HG02798 (cell line): ENCODE measurements at regions not wholly inside any gene's neighbourhood (a gene's known extent, or its start where the extent isn't known, plus 50 kb on each side); places are given as distances from the start of the nearest gene placed in this dataset.

Experiments used
- ATAC-seq: cut with Tn5 transposase; IDR thresholded peaks from one replicate; pipeline ENCODE4 v1.9.1; 2021; ENCODE audit warnings: mild to moderate bottlenecking; ENCODE audit not compliant: unreplicated experiment, poor library complexity

- ATAC-seq: no peak
These were observed 87.5 kb upstream of the LINGO1 start for GRCh38 chr15:77720173-77720572.

- no peak for ATAC-seq
These were observed 86.7 kb upstream of the LINGO1 start for GRCh38 chr15:77719450-77719849.

- ATAC-seq: no peak
These were observed 84.8 kb upstream of the LINGO1 start for GRCh38 chr15:77717333-77717990.

- no peak for ATAC-seq
These were observed 84.1 kb upstream of the LINGO1 start for GRCh38 chr15:77716632-77717332.

- ATAC-seq: no peak
These were observed 83.1 kb upstream of the LINGO1 start for GRCh38 chr15:77715860-77716259.

- ATAC-seq: no peak
These were observed 82.3 kb upstream of the LINGO1 start for GRCh38 chr15:77715051-77715450.

- no peak for ATAC-seq
These were observed 81.8 kb upstream of the LINGO1 start for GRCh38 chr15:77714555-77714954.

GRCh38 chr15:77714023-77714422, 81.3 kb upstream of the LINGO1 start:
- ATAC-seq: no peak

- ATAC-seq: no peak
These were observed 80.6 kb upstream of the LINGO1 start for GRCh38 chr15:77713281-77713680.

- ATAC-seq: no peak
These were observed 79.7 kb upstream of the LINGO1 start for GRCh38 chr15:77712438-77712837.

GRCh38 chr15:77710637-77711036, 77.9 kb upstream of the LINGO1 start:
- no peak for ATAC-seq

GRCh38 chr15:77710206-77710605, 77.5 kb upstream of the LINGO1 start:
- ATAC-seq: no peak

GRCh38 chr15:77709135-77709886, 76.6 kb upstream of the LINGO1 start:
- ATAC-seq: no peak

GRCh38 chr15:77706482-77707244, 74.0 kb upstream of the LINGO1 start:
- ATAC-seq: no peak

GRCh38 chr15:77702211-77702957, 69.7 kb upstream of the LINGO1 start:
- no peak for ATAC-seq

GRCh38 chr15:77698481-77698880, 65.8 kb upstream of the LINGO1 start:
- ATAC-seq: no peak

- no peak for ATAC-seq
These were observed 65.2 kb upstream of the LINGO1 start for GRCh38 chr15:77697893-77698292.

GRCh38 chr15:77696871-77697270, 64.2 kb upstream of the LINGO1 start:
- no peak for ATAC-seq

- ATAC-seq: no peak
These were observed 63.4 kb upstream of the LINGO1 start for GRCh38 chr15:77695961-77696582.

GRCh38 chr15:77695548-77695947, 62.8 kb upstream of the LINGO1 start:
- ATAC-seq: no peak
